NCI-H1436 treated with DMSO at 0.1 percent for 48 hours (cell line): ENCODE measurements at regions not wholly inside any gene's neighbourhood (a gene's known extent, or its start where the extent isn't known, plus 50 kb on each side); places are given as distances from the start of the nearest gene placed in this dataset.
"Not testable (repeated sequence)": the region's sequence is repeated elsewhere in the genome, so short reads cannot be mapped to it uniquely, and the experiment has no call there.

ENCODE experiments used
- DNase-seq: peaks from one replicate; lab custom pipeline; 2025; lab: John Stamatoyannopoulos, UW

DNA sequence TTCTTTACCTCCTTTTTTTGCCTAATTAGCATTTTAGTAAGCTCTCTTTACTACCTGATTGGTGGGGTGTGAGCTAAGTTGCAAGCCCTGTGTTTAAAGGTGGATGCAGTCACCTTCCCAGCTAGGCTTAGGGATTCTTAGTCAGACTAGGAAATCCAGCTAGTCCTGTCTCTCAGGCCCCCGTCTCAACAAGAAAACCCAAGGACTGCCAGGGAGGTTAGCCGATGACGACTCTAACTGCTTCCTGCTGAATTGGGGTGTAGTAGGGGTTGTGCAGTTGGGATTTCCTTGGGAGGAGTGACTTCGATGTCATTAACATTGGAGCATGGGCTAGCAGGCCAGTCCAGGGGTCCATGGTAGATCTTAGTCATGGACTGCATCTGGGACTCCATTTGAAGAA, 380.2 kb upstream of the SLC7A11 start:
- not testable (repeated sequence) for DNase-seq

DNA sequence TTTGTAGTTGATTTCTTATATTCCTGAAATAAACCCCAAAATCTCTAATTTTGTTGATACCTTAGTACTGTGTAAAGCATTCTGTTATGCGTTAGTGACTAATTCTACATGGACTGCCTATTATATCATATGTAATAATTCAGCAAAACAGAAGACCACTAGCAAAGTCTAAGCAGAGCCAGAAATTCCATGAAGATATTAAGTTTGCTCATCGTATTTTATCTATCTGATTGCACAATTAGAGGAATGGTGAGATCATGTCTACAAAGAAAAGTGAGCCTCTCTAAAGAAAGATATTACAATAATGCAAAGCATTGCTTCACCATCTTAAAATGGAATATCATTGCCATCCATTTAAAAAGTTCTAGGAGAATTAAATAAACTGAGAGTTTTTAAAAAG, 374.6 kb upstream of the SLC7A11 start:
- DNase-seq, result no peak

DNA sequence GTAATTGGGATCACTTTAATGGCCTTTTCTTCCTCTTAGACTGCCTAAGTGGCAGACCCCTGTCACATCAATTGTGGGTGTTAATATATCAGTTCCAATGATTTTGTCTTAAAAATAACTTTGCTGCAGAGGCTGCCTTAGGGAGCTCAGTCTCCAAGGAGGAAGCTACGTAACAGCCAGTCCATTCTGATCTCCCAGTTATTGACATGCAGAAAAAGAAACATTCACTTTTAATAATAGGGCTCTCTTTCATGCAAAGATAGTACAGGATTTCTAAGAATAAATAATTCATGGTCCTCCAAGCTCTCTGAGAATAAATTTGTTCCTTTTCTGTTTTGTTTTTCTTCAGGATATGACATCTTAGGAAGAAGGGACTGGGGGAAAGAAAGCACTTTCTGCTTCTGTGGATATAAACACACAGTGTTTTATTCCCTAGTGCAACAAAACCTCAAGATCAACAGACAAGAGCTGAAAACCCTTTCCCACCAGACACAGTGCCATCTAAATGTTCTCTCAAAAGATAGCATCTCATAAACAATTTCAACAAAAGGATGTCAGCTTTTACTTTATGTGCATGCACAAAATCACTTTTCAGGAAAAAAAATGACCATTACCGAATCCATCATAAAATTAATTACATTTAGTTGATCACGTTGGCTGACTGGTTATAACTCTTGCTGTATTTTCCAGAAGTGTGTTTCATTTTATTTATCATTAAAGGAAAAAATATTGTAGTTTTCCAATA, 372.4 kb upstream of the SLC7A11 start:
- no peak for DNase-seq

DNA sequence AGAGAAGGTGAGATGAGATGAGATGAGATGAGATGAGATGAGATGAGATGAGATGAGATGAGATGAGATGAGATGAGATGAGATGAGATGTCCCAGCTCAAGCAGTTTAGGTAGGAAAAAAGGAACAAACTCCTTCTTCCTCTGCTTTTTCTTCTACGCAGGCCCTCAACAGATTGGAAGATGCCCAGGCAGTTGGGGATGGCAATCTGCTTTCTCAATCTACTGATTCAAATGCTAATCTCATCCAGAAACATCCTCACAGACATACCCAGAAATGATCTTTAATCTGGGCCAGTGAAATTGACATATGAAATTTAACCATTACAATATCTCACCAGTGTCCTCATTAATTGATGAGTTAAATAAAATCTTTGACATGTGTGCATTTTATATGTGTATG, 370.3 kb upstream of the SLC7A11 start:
- DNase-seq, result no peak

DNA sequence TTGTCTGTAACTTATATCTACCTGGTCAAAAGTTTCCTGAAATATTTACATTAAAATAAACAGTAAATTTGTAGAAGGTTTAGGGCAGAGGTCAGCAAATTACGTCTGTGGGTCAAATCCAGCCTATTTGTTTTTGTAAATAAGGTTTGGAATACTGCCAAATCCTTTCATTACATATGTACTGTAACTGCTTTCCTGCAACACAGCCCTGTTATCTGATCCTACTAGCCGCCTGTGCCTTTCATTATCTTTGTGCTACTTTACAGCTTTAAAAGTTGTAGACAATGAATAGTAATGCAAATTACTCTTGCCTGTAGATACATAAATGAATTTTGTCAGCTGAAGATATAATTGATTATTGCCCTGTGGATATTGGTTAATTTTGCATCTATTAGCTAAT, 369.6 kb upstream of the SLC7A11 start:
- no peak for DNase-seq

DNA sequence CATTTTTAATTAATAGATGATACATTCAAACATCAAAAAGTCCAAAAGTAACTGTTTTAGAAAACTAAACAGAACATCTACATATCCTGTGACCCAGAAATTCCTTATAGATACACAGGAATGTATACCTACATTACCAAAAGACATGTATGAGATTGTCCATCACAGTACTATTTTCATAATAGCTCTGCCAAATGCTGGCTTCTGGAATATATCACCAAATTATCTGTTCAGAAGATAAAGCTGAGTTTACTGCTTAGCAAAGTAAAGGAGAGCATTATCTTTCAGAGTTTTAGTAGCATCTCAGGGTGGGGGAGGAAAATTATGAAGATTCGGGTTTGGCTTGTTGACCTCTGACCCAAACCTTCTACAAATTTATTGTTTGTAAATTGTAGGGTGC, 368.9 kb upstream of the SLC7A11 start:
- DNase-seq, result no peak

DNA sequence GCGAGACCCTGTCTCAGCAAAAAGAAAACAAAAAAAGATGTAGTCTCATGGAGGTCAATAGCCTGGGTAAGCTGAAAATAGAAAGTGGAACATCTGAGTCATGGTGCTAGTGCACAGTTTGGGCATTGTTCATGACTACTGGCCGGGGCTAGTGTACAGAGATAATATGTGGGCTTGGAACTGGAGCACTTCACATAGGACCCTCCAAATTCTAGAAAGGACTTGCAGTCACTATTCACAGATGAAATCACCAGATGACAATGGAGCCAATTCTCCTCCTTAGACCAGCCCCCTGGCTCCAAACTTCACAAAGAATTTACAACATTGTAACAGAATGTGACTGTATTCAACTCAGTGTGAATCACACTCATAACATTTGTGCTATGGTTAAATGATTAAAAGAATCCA, 367.8 kb upstream of the SLC7A11 start:
- DNase-seq, result no peak

DNA sequence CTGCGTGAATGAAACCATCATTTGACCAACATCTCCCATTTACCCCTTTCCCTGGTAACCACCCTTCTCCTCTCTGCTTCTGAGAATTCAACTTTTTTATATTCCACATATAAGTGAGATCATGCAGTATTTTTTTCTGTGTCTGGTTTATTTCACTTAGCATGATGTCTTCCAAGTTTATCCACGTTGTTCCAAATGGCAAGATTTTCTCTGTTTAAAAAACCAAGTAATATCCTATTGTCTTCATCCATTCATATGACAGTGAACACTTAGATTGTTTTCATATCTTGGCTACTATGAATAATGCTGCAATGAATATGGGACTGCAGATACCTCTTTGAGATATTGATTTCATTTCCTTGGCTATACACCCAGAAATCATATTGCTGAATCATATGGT, 362.4 kb upstream of the SLC7A11 start:
- DNase-seq, result no peak

DNA sequence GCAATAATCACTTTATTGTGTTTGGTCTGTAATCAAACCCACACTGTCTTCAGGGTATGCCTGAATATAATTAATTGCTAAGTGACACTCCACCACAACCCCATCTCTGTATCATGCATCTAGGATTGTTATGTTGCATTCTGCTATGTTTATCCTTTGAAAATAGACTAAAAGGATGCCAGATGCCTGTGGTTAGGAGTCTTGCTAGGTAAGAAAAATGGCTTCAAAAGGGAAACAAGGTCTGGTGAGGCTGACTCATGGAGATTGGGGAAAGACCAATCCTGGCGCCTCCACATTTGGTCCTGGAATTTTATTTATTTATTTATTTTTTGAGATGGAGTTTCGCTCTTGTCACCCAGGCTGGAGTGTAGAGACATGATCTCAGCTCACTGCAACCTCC, 360.5 kb upstream of the SLC7A11 start:
- no peak for DNase-seq

DNA sequence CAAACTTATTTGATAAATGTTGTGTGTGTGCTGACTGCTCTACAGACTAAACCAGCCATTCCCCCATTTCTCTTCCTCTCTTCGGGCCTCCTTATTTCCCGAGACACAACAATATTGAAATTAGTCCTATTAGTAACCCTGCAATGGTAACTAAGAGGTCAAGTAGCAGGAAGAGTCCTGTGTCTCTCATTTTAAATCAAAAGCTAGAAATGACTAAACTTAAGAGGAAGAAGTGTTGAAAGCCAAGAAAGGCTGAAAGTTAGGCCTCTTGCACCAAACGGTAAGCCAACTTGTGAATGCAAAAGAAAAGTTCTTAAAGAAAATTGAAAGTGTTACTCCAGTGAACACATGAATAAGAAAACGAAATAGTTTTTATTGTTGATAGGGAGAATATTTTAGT, 357.8 kb upstream of the SLC7A11 start:
- no peak for DNase-seq

DNA sequence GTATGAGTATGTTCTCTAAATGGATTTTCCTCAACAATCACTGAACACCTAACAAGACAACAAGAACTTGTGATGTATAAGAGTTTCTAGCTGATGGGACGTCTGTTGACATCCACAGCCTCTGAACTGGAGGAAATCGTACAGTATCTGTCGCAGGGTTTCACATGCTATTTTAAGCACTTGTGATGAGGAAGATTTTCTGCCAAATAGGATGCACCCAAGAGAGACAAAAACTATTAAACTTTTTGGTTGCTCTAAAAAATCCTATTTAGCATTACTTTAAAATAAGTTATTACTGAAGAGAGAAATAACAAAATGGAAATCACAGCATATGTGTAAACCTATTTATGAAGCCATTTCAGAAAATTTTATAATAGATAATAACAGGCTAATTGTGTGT, 356.1 kb upstream of the SLC7A11 start:
- no peak for DNase-seq

DNA sequence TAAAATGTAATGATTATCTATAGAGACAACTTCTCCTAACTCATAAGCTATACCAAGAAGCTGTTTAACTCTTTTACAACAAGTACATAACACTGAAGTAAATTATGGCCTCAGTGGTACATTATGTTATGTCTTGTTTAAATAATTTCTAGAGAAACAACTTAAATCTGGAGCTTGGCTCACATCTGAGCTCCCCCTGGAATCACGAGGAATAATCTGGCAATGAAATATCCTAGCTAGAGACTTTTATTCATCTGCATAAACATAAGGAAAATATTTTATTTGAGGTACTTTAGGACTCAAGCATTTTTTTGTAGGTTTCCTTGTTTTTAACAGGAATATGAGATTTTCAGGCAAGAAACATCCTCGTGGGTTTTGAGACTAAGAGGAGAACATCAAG, 354.7 kb upstream of the SLC7A11 start:
- no peak for DNase-seq

DNA sequence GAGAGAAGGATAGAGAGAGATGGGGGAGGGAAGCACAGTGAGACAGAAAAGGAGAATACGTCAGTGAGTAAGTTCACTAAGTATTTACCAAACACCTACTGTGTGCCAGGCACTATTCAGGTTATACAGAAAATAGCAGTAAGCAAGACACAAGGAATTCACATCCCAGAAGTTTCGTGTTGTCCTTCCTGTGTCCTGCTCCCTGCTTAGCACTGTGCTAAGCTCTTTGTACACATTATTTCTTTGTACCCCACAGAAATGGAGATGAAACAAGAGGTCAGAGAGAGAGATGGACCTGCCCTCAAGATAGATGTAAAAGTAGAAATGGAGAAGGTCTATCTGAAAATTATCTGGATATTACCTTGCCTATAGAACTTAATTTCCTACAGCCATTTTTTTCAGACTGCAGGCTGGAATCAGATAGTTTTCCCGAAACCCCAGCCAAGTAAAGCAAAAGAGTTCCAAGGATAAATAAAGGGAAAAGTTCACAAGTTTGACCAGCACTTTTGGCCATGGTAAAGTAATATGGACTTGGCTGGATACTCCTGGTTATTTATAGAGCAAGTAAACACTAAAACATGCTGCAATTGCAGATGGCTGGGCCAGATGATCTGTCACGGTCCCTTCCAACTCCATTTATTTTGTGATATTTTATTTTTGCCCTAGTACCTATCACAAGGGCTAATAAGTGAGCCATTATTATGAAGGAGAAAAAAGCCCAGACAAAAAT, 353.7 kb upstream of the SLC7A11 start:
- no peak for DNase-seq

DNA sequence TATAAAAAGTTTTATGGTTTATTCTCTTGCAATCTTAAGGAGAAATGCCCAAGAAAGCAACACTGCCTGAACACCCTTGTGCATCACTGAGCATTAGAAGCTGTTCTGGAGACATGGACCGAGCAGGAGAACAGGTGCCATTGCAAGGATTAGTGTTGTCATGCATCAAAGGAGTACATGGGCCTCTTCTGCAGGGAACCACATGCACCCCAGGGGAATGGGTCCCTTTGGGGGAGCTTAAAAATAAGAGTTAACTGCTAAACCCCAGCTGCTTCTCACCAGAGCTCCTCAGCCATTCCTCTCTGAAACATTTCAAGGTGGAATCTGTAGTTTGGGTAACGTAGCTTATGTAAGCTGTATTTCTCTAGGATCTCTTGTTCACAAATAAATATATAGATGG, 353.0 kb upstream of the SLC7A11 start:
- DNase-seq, result no peak

DNA sequence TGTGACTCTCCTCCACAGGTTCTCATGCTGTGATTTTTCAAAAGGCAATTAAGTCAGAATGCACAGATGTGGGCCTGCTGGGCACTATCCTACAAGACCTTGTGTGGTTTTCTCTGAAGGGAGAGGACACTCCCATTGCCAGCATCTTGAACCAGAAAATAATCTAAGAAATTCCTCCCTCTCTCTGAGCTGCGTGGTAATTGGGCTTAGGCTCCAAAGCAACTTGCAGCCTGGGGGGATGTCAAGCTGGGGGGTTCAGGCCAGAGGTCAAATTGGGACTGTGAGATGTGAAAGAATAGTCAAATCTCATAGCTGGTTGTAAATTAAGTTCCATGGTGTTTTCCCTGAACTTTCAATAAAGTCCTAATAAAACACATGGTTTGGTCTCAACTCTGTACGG, 350.6 kb upstream of the SLC7A11 start:
- DNase-seq, result no peak

DNA sequence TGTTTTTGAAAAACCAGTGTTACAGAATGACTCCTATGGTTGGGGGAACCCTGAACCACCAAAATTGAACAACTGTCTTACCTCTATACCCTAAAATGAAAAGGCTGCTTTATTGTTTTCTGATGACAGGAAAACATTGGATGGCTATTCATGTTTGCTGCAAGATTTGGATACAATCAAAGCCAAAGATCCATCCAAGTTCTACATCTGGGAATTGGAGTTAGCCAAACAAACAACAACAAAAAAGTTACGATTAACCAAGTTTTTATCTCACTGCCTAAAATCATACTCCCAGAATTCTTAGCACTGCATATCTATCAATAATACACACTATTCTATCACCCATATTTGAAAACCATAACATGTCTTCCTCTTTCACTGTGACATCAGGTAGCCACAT, 349.7 kb upstream of the SLC7A11 start:
- DNase-seq, result no peak

DNA sequence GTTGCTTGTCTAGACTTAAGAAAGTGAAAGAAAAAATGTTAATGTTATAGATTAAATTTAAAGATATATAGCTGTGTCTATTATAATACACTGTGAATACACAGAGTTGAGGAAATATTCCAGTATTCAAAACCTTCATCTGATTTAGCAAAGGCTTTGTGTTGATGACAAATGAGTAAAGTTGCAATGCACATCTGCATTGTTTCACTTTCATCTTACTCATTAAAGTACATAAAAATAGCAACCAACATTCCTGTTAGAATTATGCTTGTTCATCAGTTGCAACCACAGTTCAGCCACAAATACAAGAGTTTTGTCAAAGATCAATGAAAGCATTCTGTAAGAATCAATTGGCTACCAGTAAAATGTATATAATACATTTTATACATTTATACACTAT, 346.4 kb upstream of the SLC7A11 start:
- DNase-seq, result no peak

DNA sequence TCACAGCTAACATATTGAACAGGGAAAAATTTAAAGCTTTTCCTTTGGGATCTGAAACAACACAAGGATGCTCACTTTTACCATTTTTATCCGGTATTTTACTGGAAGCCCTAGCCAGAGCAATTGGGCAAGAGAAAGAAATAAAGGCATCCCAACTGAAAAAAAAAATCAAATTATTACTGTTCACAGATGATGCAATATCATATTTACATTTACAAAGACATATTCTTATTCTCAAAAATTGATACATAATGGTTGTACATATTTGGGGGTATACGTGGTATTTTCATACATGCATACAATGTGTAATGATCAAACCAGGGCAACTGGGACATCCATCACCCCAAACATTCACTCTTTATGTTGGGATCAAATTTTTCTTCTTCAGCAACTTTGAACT, 337.0 kb upstream of the SLC7A11 start:
- no peak for DNase-seq

DNA sequence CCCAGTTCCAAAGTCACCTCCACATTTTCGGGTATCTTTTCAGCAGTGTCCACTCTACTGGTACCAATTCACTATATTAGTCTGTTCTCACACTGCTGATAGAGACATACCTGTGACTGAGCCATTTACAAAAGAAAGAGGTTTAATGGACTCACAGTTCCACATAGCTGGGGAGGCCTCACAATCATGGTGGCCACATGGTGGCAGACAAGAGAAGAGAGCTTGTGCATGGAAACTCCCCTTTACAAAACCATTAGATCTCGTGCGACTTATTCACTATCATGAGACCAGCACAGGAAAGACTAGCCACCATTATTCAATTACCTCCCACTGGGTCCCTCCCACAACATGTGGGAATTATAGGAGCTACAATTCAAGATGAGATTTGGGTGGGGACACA, 335.7 kb upstream of the SLC7A11 start:
- DNase-seq, result not testable (repeated sequence)

DNA sequence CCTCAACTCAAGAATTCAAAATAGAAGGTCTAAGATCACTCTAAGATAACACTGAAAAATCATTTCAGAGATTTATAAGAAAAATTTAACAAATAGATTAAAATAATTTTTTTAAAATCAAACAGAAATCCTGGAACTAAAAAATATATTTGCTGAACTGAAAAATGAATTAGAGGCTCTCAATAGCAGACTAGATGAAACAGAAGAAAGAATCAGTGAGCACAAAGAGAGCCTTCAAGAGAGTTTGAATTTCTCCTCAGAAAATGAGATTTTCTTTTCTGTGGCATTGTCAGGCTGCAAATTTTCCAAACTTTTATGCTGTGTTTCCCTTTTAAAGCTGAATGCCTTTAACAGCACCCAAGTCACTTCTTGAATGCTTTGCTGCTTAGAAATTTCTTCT, 335.0 kb upstream of the SLC7A11 start:
- DNase-seq, result no peak

DNA sequence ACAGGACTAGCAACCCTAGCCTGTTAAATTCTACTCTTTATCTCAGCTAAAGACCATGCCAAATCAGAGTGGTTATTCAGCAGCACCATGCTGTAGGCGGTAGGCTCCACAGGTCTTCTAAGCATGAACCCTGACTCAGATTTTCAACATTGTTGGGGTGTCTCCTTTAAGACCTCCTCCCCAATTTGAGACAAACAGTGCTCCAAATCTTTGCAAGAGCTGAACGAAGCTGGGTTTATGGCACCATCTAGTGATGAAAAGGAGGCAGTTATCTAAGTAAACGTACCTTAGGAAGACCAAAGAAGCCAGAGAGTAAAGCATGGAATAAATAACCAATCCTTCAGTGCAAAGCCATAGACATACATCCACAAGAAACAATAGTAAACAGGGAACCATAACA, 334.5 kb upstream of the SLC7A11 start:
- DNase-seq, result no peak

DNA sequence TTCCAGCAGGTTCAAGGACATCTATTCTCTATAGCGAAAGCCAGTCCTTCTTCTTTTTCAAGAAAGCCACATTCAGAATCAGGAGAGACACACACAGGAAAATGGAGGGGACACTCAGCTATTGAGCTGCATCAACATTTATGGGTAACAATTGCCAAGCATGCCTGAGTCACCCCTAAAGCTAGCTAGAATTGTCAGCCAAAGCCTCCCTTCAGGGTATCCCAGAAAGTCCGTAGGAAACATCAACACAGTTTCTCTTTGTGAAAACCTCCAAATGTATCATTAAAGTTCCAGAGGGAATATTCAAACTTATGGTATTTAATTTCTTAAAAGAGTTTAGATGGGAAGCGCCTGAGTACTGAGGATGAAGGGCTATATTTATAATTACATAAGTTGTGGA, 331.1 kb upstream of the SLC7A11 start:
- no peak for DNase-seq

DNA sequence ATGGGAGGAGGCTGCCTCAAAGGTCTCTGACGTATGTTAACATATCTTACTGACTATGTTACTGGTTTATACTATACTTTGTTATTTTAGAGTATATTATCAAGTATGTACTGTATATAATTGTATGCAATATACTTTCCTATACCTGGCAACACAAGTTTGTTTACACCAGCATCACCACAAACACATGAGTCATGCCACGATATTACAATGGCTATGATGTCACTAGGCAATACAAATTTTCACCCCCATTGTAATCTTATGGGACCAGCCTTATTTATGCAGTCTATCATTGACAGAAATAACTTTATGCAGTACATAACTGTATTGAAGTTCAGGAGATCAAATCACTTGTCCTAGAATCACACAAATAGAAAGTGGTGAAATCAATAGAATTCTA, 329.9 kb upstream of the SLC7A11 start:
- no peak for DNase-seq

DNA sequence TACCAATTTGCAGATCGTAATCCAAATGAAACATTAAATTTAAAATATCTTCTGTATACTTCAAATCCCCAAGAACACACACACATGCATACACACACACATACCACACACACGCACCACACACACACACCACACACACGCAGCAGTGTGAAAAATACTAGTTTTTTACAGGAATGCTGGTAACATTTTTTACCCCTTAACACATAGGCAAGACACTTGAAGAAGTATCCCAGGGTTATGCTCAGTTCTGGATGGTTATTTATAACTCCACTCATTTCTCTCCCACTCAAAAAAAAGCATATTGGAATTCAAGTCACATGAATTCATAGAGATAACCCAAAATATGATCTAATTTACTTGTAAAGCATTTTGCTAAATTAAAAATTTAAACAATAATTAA, 325.5 kb upstream of the SLC7A11 start:
- no peak for DNase-seq
